HEK293T (cell line): ENCODE measurements at regions not wholly inside any gene's neighbourhood (a gene's known extent, or its start where the extent isn't known, plus 50 kb on each side); places are given as distances from the start of the nearest gene placed in this dataset.

Source experiments
- CTCF ChIA-PET: fragments of 350-600 bp; formaldehyde crosslinking; extraction: SDS; loops from one replicate; lab custom pipeline; 2021; ENCODE audit warnings: antibody characterized with exemption, inconsistent platforms; lab: Yijun Ruan, JAX
- POLR2A ChIA-PET: fragments of 350-600 bp; formaldehyde crosslinking; extraction: SDS; loops from one replicate; lab custom pipeline; 2020; ENCODE audit warnings: antibody characterized with exemption, inconsistent platforms; lab: Yijun Ruan, JAX
- DNase-seq: peaks from one replicate; pipeline ENCODE4 v3.0.0; 2012; ENCODE audit warnings: mixed read lengths; ENCODE audit errors: extremely low spot score
- ARNT ChIP-seq: fragments of 450-650 bp; IDR thresholded peaks from 2 replicates; pipeline ENCODE4 v1.6.1; 2017; ENCODE audit warnings: mild to moderate bottlenecking
- BHLHE40 ChIP-seq: fragments of 450-650 bp; IDR thresholded peaks from 2 replicates; pipeline ENCODE4 v1.6.1; 2016; ENCODE audit warnings: mild to moderate bottlenecking, moderate library complexity, borderline replicate concordance
- CTBP1 ChIP-seq: fragments of 450-650 bp; IDR thresholded peaks from 2 replicates; pipeline ENCODE4 v1.6.1; 2016; ENCODE audit warnings: borderline replicate concordance
- ELF4 ChIP-seq: fragments of 450-650 bp; IDR thresholded peaks from 2 replicates; pipeline ENCODE4 v1.6.1; 2017; ENCODE audit warnings: antibody characterized with exemption
- FOXA1 ChIP-seq: fragments of 450-650 bp; IDR thresholded peaks from 2 replicates; pipeline ENCODE4 v1.6.1; 2016; ENCODE audit warnings: mild to moderate bottlenecking
- FOXK2 ChIP-seq: fragments of 450-650 bp; IDR thresholded peaks from 2 replicates; pipeline ENCODE4 v1.6.1; 2016; ENCODE audit warnings: mild to moderate bottlenecking
- FOXM1 ChIP-seq: fragments of 450-650 bp; IDR thresholded peaks from 2 replicates; pipeline ENCODE4 v1.6.1; 2017; ENCODE audit warnings: mild to moderate bottlenecking, borderline replicate concordance
- HDGF ChIP-seq: fragments of 450-650 bp; IDR thresholded peaks from 2 replicates; pipeline ENCODE4 v1.6.1; 2017; ENCODE audit warnings: antibody characterized with exemption, borderline replicate concordance
- L3MBTL2 ChIP-seq: fragments of 450-650 bp; conservative IDR thresholded peaks from 2 replicates; pipeline ENCODE4 v1.6.1; 2016; ENCODE audit warnings: mild to moderate bottlenecking
- LEF1 ChIP-seq: fragments of 450-650 bp; IDR thresholded peaks from 2 replicates; pipeline ENCODE4 v1.6.1; 2017; ENCODE audit warnings: mild to moderate bottlenecking, borderline replicate concordance
- NFRKB ChIP-seq: fragments of 450-650 bp; IDR thresholded peaks from 2 replicates; pipeline ENCODE4 v1.6.1; 2016; ENCODE audit warnings: mild to moderate bottlenecking, moderate library complexity
- PKNOX1 ChIP-seq: fragments of 450-650 bp; IDR thresholded peaks from 2 replicates; pipeline ENCODE4 v1.6.1; 2016
- SP1 ChIP-seq: fragments of 450-650 bp; IDR thresholded peaks from 2 replicates; pipeline ENCODE4 v1.6.1; 2017
- SUZ12 ChIP-seq: fragments of 450-650 bp; IDR thresholded peaks from 2 replicates; pipeline ENCODE4 v1.6.1; 2016; ENCODE audit warnings: mild to moderate bottlenecking
- TARDBP ChIP-seq: fragments of 450-650 bp; IDR thresholded peaks from 2 replicates; pipeline ENCODE4 v1.6.1; 2016
- ZNF384 ChIP-seq: fragments of 450-650 bp; IDR thresholded peaks from 2 replicates; pipeline ENCODE4 v1.6.1; 2016

DNA sequence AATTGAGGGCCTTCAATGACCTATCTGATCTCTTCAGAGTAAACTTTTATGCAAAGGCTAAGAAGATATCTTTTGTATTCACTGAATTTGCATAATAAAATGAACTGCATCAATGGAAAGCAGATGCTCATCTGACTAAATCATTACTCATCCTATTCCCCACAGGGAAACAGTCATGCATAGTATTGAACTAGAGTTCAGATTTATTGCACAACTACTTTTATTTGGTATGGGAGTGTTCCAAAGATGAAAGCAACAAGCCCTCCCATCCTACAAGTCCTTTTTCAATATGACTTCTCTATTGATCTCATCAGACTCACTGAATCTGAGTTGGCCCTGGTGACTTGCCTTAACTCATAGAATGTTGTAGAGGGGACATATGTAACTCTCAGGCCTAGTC, 159.8 kb downstream of the KITLG start:
- DNase-seq: no peak
- CTCF ChIA-PET: no interaction called here
- TF ChIP-seq BHLHE40: no peak
- TF ChIP-seq CTBP1: no peak
- POLR2A ChIA-PET: no interaction called here

- POLR2A ChIA-PET: no interaction called here
- CTCF ChIA-PET: no interaction called here
- TF ChIP-seq ZNF384 (no peak), FOXK2 (no peak), BHLHE40 (no peak), PKNOX1 (no peak), NFRKB (no peak), CTBP1 (no peak), L3MBTL2 (no peak), FOXA1 (no peak), TARDBP (no peak), LEF1 (no peak), HDGF (no peak)
- no peak for DNase-seq
Measured at GRCh38 chr12:88424791-88425730, 155.2 kb downstream of the KITLG start.

DNA sequence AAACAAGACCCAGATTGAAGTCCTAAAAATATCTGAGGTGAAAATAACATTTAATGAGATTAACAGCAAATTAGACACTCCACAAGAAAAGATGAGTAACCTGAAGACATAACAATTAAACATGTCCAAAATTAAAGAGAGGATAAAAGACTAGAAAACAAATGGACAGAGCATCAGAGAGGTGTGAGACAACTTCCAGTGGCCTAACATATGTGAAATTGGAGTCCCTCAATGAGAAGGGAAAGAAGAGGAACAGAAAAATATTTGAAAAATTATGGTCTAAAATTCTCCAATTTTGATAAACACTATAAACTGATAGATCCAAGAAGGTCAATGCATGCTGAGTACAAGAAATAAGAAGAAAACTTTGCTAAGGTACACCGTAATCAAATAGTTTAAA, 151.9 kb downstream of the KITLG start:
- CTCF ChIA-PET: no interaction called here
- TF ChIP-seq FOXM1 (no peak), HDGF (no peak), TARDBP (no peak), BHLHE40 (no peak), FOXA1 (no peak), CTBP1 (no peak), SUZ12 (no peak), PKNOX1 (no peak), SP1 (no peak), ARNT (no peak), L3MBTL2 (no peak), FOXK2 (no peak), ELF4 (no peak), LEF1 (no peak), NFRKB (no peak), ZNF384 (no peak)
- DNase-seq: no peak
- POLR2A ChIA-PET: no interaction called here

DNA sequence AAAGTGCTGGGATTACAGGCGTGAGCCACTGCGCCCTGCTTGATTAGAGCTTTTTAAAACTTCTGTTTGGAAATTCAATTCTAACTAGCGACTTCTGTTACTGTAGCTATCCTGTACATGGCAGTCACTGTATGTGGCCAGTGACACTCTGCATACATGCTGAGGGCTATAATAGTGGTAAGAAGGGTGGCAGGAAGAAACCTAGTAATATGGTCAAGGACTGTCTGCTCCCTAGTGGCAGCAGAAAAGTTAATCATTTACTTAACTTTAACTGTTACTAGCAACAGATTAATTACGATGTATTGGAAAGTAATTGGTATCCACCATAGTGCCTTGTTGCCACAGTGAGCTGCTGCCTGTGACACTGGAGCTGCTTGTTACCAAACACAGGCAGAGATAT, 149.0 kb downstream of the KITLG start:
- no peak for DNase-seq
- TF ChIP-seq ARNT (no peak), FOXM1 (no peak), FOXA1 (no peak), ELF4 (no peak), SUZ12 (no peak), CTBP1 (no peak), LEF1 (no peak)
- ChIA-PET CTCF (no interaction called here), POLR2A (no interaction called here)

- ChIA-PET POLR2A (interaction anchor here (0.5 kb wide), 1 partner anchor 532 kb away, joined by 3 read pairs; no protein-coding TSS in a partner anchor), CTCF (no interaction called here)
- TF ChIP-seq ZNF384 (no peak), TARDBP (no peak), FOXA1 (no peak), BHLHE40 (no peak), PKNOX1 (no peak), L3MBTL2 (no peak), SP1 (no peak), NFRKB (no peak), SUZ12 (no peak), LEF1 (no peak), CTBP1 (no peak), ARNT (no peak), HDGF (no peak), FOXK2 (no peak), FOXM1 (no peak), ELF4 (no peak)
- no peak for DNase-seq
Measured at GRCh38 chr12:88432531-88433490, 147.5 kb downstream of the KITLG start.
